Endothelial cell of umbilical vein (primary cell): ENCODE measurements at regions not wholly inside any gene's neighbourhood (a gene's known extent, or its start where the extent isn't known, plus 50 kb on each side); places are given as distances from the start of the nearest gene placed in this dataset.

Experiments used
- BruUV-seq: library from RNA; stranded (reverse); fragments of 400-500 nt; replicated peaks from 2 replicates; lab custom pipeline; 2021; lab: Mats Ljungman, UMichigan
- CTCF ChIA-PET: fragments of 300-600, 350-600 bp; sonication (Branson Sonifier 250); formaldehyde crosslinking; loops from one replicate; lab custom pipeline; 2021; ENCODE audit warnings: antibody characterized with exemption, inconsistent platforms; lab: Charles Lee
- POLR2A ChIA-PET: fragments of 300-600, 350-600 bp; sonication (Branson Sonifier 250); formaldehyde crosslinking; loops from one replicate; lab custom pipeline; 2021; ENCODE audit warnings: antibody characterized with exemption, inconsistent platforms; lab: Charles Lee
- DNase-seq: peaks from one replicate; pipeline ENCODE4 v3.0.0-alpha.2; 2011; ENCODE audit warnings: low read depth, low spot score
- FAIRE-seq: peaks from 2 replicates; lab custom pipeline; 2011; peaks lifted over from hg19 to GRCh38; lab: Jason Lieb, UNC
- H2AFZ ChIP-seq: 2 replicates; pipeline ENCODE4 v1.6.0; 2012; ENCODE audit warnings: low read depth, low read length, control low read depth, inconsistent platforms
- H3K27ac ChIP-seq: 2 replicates; pipeline ENCODE4 v1.5.1; 2011; ENCODE audit warnings: low read depth, mild to moderate bottlenecking, control low read depth, low read length, moderate library complexity; ENCODE audit not compliant: insufficient read depth
- H3K27me3 ChIP-seq, 2 experiments: 2 replicates each; pipeline versions ENCODE4 v1.6.0 to v1.6.1; 2011; ENCODE audit warnings: low read length in 2 of 2, mixed read lengths in 1 of 2; ENCODE audit not compliant: control insufficient read depth in 2 of 2, insufficient read depth in 2 of 2
- H3K36me3 ChIP-seq, 2 experiments: 2 replicates in 1 of 2; 3 replicates in 1 of 2; pipeline ENCODE4 v1.5.1; 2011; ENCODE audit warnings: low read length in 2 of 2, mild to moderate bottlenecking in 1 of 2, moderate library complexity in 1 of 2; ENCODE audit not compliant: control insufficient read depth in 2 of 2, insufficient read depth in 2 of 2; ENCODE audit errors: extremely low read depth in 1 of 2
- H3K4me1 ChIP-seq: 3 replicates; pipeline ENCODE4 v1.5.1; 2011; ENCODE audit warnings: mild to moderate bottlenecking, low read length; ENCODE audit not compliant: control insufficient read depth, insufficient read depth; ENCODE audit errors: extremely low read depth
- H3K4me2 ChIP-seq: 2 replicates; pipeline ENCODE4 v1.6.1; 2011; ENCODE audit warnings: low read length, control low read depth, mixed read lengths; ENCODE audit not compliant: insufficient read depth
- H3K4me3 ChIP-seq, 3 experiments: fragments of 200-600 bp in 1 of 3; sonication (generic), shearing (Covaris generic) in 1 of 3; replicated peaks in 1 of 3; 2 replicates each; pipeline ENCODE4 v1.5.1; 2011 to 2016; ENCODE audit warnings: control low read depth in 3 of 3, low read length in 3 of 3, mild to moderate bottlenecking in 2 of 3, inconsistent platforms in 1 of 3, low read depth in 1 of 3, moderate library complexity in 1 of 3; ENCODE audit not compliant: insufficient read depth in 1 of 3
- H3K79me2 ChIP-seq: 2 replicates; pipeline ENCODE4 v1.6.0; 2012; ENCODE audit warnings: low read length, inconsistent platforms; ENCODE audit not compliant: control insufficient read depth, insufficient read depth
- H3K9ac ChIP-seq: replicated peaks from 2 replicates; pipeline ENCODE3; 2011; ENCODE audit warnings: low read length, control low read depth; ENCODE audit not compliant: insufficient read depth; ENCODE audit errors: extremely low read depth
- H3K9me1 ChIP-seq: replicated peaks from 3 replicates; pipeline ENCODE4 v1.6.0; 2011; ENCODE audit warnings: mild to moderate bottlenecking, low read length; ENCODE audit not compliant: control insufficient read depth, insufficient read depth; ENCODE audit errors: extremely low read depth
- H3K9me3 ChIP-seq: replicated peaks from 2 replicates; pipeline ENCODE4 v1.5.1; 2012; ENCODE audit warnings: low read length, inconsistent platforms; ENCODE audit not compliant: control insufficient read depth, insufficient read depth
- H4K20me1 ChIP-seq: replicated peaks from 2 replicates; pipeline ENCODE3; 2011; ENCODE audit warnings: mild to moderate bottlenecking, low read length; ENCODE audit not compliant: control insufficient read depth, insufficient read depth; ENCODE audit errors: extremely low read depth
- CTCF ChIP-seq, 2 donors: IDR thresholded peaks; 1 replicate in 1 of 2; 2 replicates in 1 of 2; pipeline ENCODE4 v1.5.1; 2011; ENCODE audit warnings: low read length in 2 of 2, mild to moderate bottlenecking in 2 of 2, moderate library complexity in 2 of 2, control low read depth in 1 of 2, inconsistent platforms in 1 of 2, low read depth in 1 of 2; ENCODE audit not compliant: insufficient read depth in 1 of 2; ENCODE audit errors: extremely low read depth in 1 of 2
- EZH2 ChIP-seq: IDR thresholded peaks from 2 replicates; pipeline ENCODE4 v1.6.1; 2012; ENCODE audit warnings: borderline replicate concordance, low read depth, mild to moderate bottlenecking, moderate library complexity, low read length, inconsistent platforms; ENCODE audit not compliant: severe bottlenecking
- FOS ChIP-seq: IDR thresholded peaks from 2 replicates; pipeline ENCODE4 v1.6.1; 2011; ENCODE audit warnings: mild to moderate bottlenecking, low read length, moderate library complexity, borderline replicate concordance; ENCODE audit not compliant: insufficient read depth
- GATA2 ChIP-seq: IDR thresholded peaks from 2 replicates; pipeline ENCODE4 v1.7.0; 2011; ENCODE audit warnings: low read depth, mild to moderate bottlenecking, moderate library complexity, mixed read lengths, low read length; ENCODE audit not compliant: insufficient read length, insufficient read depth
- JUN ChIP-seq: IDR thresholded peaks from 2 replicates; pipeline ENCODE4 v1.6.1; 2011; ENCODE audit warnings: borderline replicate concordance, low read depth; ENCODE audit not compliant: insufficient read length, insufficient read depth
- MAX ChIP-seq: IDR thresholded peaks from 2 replicates; pipeline ENCODE4 v1.6.1; 2011; ENCODE audit not compliant: insufficient read depth, insufficient read length
- MYC ChIP-seq: IDR thresholded peaks from one replicate; pipeline ENCODE4 v1.6.1; 2011; ENCODE audit warnings: mild to moderate bottlenecking, low read depth, low read length
- POLR2A ChIP-seq: IDR thresholded peaks from 2 replicates; pipeline ENCODE4 v1.6.1; 2012; ENCODE audit warnings: low read depth, mild to moderate bottlenecking, control low read depth, low read length
- POLR2AphosphoS5 ChIP-seq: IDR thresholded peaks from 2 replicates; pipeline ENCODE4 v1.6.1; 2012; ENCODE audit warnings: low read depth, mild to moderate bottlenecking, control low read depth, low read length, moderate library complexity; ENCODE audit not compliant: insufficient read depth
- dilution Hi-C: fragments of 300-500 bp; cut with MboI; formaldehyde crosslinking; loops from one replicate; pipeline ENCODE4 v1.15.0; 2019; ENCODE audit warnings: low sequenced_read_pairs; ENCODE audit not compliant: extremely low pct_ligation_motif_present
- intact Hi-C: fragments of 100-400 bp; cut with micrococcal nuclease; formaldehyde crosslinking; loops from one replicate; pipeline ENCODE4 v1.10.0; 2022

GRCh38 chr11:134571301-134571700, 159.3 kb upstream of the B3GAT1 start:
- CTCF ChIA-PET = no interaction called here
- H4K20me1 ChIP-seq = no peaks in the 10 kb centered on the region
- H3K36me3 ChIP-seq = no peaks in the 10 kb centered on the region
- H3K79me2 ChIP-seq = no peaks in the 10 kb centered on the region
- intact Hi-C loops (no loop called here), dilution Hi-C loops (no loop called here)
- H3K9ac ChIP-seq = no peak overlapping the region
- DNase-seq (no peak), FAIRE-seq (no peak)
- H3K9me3 ChIP-seq = no peaks in the 10 kb centered on the region
- BruUV-seq = no TSS peak
- H3K4me1 ChIP-seq = no peaks in the 10 kb centered on the region
- no peak overlapping the region for H2AFZ ChIP-seq
- no peak for TF ChIP-seq MYC
- no peak for TF ChIP-seq EZH2
- TF ChIP-seq MAX = no peak
- no peak for TF ChIP-seq JUN
- no peak for TF ChIP-seq POLR2A
- no peak for TF ChIP-seq FOS
- TF ChIP-seq GATA2 = no peak
- no peak for TF ChIP-seq CTCF (IDR thresholded peaks at IDR 0.05; ENCODE audit: extremely low read depth in 1 of 2, insufficient read depth in 1 of 2, low read depth in 1 of 2, low read length in 2 of 2)
- TF ChIP-seq POLR2AphosphoS5 = no peak
- no peak overlapping the region for H3K4me2 ChIP-seq
- H3K9me1 ChIP-seq = no peaks in the 10 kb centered on the region
- no peaks in the 10 kb centered on the region for H3K27me3 ChIP-seq
- POLR2A ChIA-PET = no interaction called here
- H3K27ac ChIP-seq = no peak overlapping the region
- no peak overlapping the region for H3K4me3 ChIP-seq
